GM18873 (cell line): ENCODE measurements at regions not wholly inside any gene's neighbourhood (a gene's known extent, or its start where the extent isn't known, plus 50 kb on each side); places are given as distances from the start of the nearest gene placed in this dataset.

Experiments
- ATAC-seq: cut with Tn5 transposase; IDR thresholded peaks from one replicate; pipeline ENCODE4 v1.9.1; 2021; ENCODE audit warnings: mild to moderate bottlenecking, moderate library complexity, moderate number of reproducible peaks; ENCODE audit not compliant: unreplicated experiment, low FRiP score

DNA sequence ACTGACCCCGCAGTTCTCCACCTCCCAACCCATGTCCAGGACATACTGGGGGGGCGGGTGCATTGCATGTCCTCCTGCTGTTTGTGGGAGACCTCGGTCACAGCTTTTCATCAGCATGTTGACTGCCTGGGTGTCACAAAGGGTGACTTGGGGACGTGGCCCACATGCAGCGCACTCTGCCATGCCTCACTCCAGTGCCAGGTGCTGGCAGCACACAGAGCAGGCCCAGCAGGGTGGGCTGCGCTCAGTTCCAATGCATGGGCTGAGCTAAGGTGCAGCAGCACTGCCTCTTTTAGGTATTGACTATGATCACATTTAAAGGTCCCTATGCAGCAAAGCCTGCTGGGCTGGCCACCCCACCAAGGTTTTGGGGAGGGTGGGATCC, 261.9 kb upstream of the SALL3 start:
- no peak for ATAC-seq

DNA sequence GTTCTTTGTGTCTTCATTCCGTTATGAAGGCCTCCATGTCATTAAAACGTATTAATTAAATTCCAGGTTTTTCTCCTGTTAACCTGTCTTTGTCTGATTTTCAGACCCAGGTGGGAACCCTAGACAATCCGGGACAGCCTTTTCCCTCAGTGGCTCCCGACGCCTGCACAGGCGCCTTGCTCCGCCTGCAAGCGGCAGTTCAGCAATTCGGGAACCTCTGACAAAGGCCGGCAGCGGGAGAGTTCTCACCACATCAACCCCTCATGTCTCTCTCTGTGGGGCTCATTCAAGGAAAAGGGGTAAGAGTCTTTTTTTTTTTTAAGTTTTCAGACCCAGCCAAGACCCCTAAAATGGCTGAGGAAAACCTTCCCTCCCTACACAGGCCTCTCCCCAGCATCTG, 259.8 kb upstream of the SALL3 start:
- no peak for ATAC-seq

GRCh38 chr18:78720456-78721237, 259.0 kb upstream of the SALL3 start:
- ATAC-seq: no peak

GRCh38 chr18:78721238-78721875, 258.3 kb upstream of the SALL3 start:
- ATAC-seq: no peak

DNA sequence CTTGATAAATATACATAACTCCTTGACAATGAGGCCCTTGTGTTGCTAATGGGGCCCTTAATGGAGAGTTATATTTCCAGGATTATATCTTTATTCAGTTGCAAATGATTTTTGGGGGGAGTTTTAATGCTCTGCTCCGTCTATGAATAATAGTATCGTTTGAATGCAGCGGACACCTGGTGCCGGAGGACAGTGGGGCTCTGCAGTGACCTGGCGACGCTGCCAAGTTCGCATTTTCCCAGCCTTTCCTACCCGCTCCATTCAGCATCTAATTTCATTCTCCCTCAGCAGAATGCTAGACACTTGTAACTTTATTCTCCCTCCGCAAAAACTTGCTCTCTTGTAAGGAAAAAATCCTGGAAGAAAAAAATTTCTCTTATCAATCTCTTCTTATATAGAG, 257.6 kb upstream of the SALL3 start:
- no peak for ATAC-seq

DNA sequence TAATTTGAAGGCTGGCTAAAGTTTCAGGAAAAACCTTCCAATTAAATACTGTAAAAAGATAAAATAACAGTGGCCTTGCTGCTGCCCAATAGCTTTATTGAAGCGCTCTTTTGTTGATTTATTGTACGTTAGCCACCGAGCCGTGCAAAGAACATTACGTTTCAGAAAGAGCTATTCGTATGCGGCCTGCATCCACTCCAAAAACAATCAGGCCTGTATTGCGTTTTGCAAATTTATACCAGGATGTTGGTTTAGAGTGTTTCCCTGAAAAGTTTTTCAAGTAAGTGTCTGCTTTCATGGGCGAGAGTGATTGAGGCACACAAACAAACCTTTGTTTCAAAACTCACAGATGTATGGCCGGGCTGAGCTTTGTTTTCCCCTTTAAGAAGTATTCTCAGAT, 257.2 kb upstream of the SALL3 start:
- ATAC-seq: no peak

DNA sequence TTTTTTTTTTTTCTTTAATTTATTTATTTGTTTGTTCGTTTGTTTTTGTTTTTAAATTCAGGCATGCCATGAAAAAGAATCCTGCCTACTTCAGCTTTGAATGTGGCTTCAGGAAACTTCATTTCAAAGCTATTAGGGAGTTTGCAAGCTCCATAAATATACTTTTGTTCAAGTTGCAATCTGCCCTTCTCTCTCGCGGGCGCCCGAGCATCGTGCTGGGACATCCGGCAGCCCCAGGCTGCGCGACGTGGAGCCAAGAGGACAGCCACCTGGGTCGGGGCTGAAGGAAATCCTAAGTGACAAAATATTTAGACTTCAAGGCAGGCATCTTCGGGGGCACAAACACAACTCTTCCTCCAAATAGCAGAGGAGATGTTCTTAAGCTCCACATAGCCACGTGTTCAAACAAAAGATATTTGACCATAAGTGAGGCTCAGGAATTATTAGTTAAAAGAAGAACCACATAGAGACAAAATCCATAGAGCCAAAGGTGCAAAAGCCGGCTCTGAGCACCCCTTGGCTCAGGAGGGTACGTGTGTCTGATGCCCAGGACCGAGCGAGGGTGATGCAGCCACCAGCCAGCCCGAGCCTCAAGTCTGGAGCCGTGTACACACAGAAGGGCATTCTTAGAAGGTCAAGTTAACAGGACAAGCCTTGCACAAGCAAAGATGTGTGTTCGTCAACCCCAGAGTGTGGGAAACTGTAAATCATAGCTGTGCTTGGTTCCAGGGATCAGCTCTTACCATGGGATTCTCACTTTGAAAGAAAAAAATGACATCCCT, 256.5 kb upstream of the SALL3 start:
- ATAC-seq: no peak

- no peak for ATAC-seq
Observed at GRCh38 chr18:78724214-78724914, 255.3 kb upstream of the SALL3 start.

- ATAC-seq: no peak
Observed at GRCh38 chr18:78725426-78725825, 254.2 kb upstream of the SALL3 start.

DNA sequence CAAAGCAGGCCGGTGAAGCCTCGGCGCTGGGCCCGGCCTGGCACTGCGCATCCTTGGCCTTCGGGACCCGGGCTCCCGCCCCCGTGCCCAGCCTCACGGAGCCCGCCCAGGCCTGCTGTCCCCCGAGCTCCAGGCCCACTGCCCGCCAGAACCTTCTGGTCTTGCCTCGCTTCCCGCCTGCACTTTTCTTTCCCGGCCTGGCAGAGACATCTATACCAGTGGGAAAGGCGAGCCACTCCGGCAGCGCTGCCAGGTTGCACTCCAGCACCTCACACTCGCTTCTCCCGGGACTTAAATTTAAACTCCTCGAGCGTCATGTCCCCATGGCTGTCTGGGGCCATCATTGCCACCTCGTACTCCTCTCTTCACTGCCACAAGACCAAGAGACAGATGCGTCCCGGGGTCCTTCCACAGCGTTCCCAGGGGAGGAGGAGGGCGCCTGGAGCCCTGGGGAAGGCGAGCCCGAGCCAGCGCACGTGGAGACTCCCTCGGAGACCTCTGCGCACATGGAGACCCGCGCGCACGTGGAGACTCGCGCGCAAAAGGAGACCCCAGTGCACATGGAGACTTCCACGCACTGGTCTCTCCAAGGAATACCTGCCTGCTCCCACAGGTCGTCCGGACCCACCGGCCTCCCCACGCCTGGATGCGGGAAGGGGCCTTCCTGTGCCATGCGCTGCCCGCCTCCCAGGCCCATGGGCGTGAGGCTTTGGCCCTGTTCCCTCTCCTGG, 253.1 kb upstream of the SALL3 start:
- ATAC-seq: no peak

GRCh38 chr18:78727057-78727739, 252.4 kb upstream of the SALL3 start:
- no peak for ATAC-seq

DNA sequence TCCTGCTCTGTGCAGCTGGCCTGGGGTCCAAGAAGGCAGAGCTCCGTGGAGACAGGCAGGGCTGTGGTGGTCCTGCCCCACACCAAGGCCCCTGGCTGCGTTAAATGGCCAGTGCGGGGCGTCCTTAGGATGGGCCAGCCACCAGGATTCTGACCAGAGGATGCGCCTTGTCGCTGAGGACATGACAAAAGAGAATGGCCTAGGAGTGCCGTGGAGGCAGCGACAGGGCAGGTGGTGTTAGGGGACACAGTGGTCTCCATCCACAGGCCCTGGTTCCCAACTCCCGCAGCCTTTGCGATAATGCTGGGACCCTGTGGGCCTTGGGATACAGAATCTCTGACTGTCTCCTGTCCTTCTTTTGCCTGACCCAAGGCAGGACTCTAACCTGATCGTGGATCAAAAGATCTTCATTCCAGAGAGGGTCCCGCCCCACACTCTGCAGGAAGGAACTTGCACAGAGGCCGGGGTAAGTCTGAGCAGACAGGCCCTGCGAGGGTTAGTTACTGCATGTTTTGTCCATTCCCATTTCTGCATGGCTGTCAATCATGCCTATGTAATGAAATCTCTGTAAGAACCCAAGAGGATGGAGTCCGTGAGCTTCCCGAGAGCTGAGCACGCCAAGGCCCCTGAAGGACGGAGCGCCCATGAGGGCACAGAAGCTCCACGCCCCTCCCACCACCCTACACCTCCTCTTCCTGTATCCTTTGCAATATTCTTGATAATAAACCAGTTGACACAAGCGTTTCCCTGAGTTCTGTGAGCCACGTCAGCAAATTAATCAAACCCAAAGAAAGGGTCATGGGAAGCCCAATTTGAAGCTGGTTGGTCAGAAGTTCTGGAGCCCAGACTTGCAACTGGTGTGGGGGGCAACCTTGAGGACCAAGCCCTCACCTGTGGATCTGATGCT, 251.5 kb upstream of the SALL3 start:
- no peak for ATAC-seq

DNA sequence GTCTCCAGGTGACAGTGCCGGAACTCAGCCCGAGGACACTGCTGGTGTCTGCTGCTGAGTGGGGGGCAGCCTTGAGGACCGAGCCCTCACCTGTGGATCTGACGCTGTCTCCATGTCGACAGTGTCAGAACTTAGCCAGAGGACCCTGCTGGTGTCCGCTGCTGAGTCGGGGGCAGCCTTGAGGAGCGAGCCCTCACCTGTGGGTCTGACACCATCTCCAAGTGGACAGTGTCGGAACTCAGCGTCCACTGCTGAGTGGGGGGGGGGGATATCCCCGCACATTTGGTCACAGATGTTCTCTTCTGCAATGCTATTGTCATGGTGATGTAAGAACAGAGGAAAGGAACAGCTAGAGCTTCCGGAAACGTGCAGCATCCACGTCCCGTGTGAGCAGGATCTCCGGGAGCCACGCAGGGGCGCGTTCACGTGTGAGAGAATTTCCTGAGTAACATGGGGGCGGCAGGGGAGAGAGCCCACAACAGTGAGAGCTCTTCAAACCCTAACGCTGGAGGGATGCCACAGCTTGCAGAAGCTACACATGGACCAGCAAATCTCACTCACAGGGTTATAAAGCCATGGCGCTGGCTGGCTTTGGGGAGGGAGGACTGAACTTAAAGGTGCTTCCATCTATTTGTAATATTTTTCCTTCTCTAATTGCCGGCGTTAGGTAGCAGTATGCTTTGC, 250.7 kb upstream of the SALL3 start:
- no peak for ATAC-seq

GRCh38 chr18:78730546-78730945, 249.1 kb upstream of the SALL3 start:
- no peak for ATAC-seq

DNA sequence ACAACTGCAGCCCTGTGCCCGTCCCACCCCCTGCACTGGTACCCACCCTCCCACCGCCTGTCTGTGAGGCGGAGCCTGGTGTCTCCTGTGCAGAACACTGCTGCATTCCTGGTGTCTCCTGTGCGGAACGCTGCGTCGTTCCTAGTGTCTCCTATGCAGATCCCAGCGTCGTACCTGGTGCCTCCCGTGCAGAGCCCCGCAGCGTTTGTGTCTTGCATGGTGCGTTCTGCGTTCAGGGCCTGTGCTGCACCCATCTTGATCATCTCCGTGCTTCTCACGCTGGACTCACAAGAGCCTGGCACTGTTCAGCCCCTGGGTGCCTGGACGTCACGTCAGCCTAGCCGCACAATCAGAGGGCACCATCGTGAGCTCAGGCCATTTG, 248.6 kb upstream of the SALL3 start:
- ATAC-seq: no peak

GRCh38 chr18:78731398-78732032, 248.1 kb upstream of the SALL3 start:
- ATAC-seq: no peak

DNA sequence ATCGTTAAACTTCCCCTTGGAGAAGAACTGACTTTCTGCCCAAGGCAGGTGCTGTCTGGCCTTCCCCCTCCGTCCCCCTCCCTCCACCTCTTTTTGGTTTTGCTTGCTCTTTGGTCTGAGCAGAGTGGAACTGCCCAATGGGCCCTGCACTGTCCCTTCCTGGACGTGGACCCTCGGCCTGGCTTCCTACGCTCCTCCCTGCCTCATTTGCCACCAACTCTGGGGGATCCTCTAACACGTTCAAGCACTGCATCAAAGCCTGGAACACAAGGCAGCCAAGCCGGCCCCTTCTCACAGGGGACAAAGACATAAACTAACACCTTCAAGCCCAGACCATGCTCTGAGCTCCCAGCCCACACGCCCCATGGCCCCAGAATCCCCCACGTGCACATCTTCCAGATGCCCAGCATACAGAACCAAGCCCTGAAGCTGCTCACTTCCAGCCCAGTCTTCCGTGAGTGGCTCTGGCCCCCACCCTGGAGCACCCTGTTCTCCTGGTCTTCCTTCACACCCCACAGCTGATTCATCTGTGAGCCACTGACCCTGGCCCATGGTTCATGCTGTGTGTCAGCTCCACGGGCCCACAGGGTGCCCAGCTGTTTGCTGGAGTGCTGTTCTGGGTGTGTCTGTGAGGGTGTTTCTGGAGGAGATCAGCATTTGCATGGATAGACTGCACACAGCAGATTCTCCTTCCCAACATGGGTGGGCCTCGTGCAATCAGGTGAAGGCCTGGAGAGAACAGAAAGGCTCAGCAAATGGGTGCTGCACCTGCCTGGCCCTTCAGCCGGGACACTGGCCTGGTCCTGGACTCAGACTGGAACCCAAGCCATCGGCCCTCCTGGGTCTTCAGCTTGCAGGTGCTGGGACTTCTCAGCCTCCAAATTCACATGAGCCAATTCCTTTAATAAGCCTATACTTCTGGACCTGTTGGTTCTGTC, 247.1 kb upstream of the SALL3 start:
- no peak for ATAC-seq
